ENCODE measurements at regions not wholly inside any gene's neighbourhood (a gene's known extent, or its start where the extent isn't known, plus 50 kb on each side); places are given as distances from the start of the nearest gene placed in this dataset.

DNA sequence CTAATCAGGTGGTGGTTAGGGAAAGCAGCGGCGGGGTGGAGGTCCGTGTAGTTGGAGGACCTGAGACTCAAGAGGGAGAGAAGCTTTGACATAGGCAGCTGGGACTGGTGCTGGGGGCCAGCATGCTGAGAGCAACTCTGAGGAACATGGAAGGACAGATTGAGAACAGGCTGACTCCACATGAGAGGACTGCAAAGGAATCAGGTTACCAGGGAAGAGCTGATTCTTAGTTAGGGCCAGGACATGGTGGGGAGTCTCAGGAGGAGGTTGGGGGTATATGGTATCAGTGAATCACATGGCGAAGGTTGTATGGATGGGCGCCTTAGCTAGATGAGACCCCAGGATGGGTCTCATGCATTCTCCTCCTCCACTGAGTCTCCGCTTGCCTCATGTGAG lies 264.0 kb upstream of the BOD1L1 start:
- no peak overlapping the region for H3K4me3 ChIP-seq (ENCODE audit: low read length)
- H3K27ac ChIP-seq (ENCODE audit: low read length) = no peak overlapping the region
- no peaks in the 10 kb centered on the region for H3K36me3 ChIP-seq (ENCODE audit: control insufficient read depth, insufficient read depth, low read length)
- no peaks in the 10 kb centered on the region for H3K9me3 ChIP-seq (ENCODE audit: control insufficient read depth, insufficient read depth, low read length)
- WGBS (ENCODE audit: insufficient coverage, insufficient read length) = no CpG with 5 or more reads among the region's 6 CpGs
- H3K4me1 ChIP-seq (ENCODE audit: control insufficient read depth, insufficient read depth, low read length) = no peaks in the 10 kb centered on the region
- no peaks in the 10 kb centered on the region for H3K27me3 ChIP-seq (ENCODE audit: control insufficient read depth, insufficient read depth, low read length)
- no peak for DNase-seq (ENCODE audit: low read depth, low spot score)

DNA sequence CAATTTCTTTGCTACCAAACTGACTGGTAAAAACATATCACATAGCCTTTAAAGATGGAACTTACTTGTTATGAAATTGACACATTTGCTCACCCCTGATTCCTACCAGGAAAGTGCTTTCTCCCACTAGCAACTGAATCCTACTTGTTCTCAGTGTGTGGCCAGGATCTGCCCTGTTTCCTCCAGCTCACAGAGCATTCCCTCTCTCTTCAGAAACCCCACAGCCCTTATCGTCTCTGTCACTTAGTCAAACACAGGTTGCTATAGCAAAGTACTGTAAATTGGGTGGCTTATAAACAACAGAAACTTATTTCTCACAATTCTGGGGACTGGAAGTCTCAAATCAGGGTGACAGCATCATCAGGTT lies 265.2 kb upstream of the BOD1L1 start:
- WGBS (ENCODE audit: insufficient coverage, insufficient read length) = no CpG with 5 or more reads among the region's 1 CpG
- Histone ChIP-seq H3K27ac (ENCODE audit: low read length) (no peak overlapping the region), H3K36me3 (ENCODE audit: control insufficient read depth, insufficient read depth, low read length) (no peaks in the 10 kb centered on the region), H3K9me3 (ENCODE audit: control insufficient read depth, insufficient read depth, low read length) (no peaks in the 10 kb centered on the region), H3K4me3 (ENCODE audit: low read length) (no peak overlapping the region), H3K4me1 (ENCODE audit: control insufficient read depth, insufficient read depth, low read length) (no peaks in the 10 kb centered on the region), H3K27me3 (ENCODE audit: control insufficient read depth, insufficient read depth, low read length) (no peaks in the 10 kb centered on the region)
- no peak for DNase-seq (ENCODE audit: low read depth, low spot score)

DNA sequence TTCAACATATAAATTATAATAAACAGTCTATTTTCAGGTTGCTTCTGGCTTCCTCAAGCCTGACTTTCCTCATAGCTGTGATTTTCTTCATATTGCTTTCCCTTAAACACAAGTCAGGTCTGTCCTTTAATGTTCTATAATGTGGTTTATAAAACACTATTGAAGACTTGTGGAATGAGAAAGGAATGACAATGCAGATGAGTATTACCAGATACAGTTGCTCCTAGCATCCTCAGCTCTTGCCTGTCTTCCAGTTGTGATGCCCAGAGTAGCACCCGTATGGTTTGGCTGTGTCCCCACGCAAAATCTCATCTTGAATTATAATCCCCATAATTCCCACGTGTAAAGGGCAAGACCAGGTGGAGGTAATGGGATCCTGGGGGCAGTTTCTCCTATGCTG lies 265.7 kb upstream of the BOD1L1 start:
- Histone ChIP-seq H3K9me3 (ENCODE audit: control insufficient read depth, insufficient read depth, low read length) (no peaks in the 10 kb centered on the region), H3K27ac (ENCODE audit: low read length) (no peak overlapping the region), H3K36me3 (ENCODE audit: control insufficient read depth, insufficient read depth, low read length) (no peaks in the 10 kb centered on the region), H3K4me1 (ENCODE audit: control insufficient read depth, insufficient read depth, low read length) (no peaks in the 10 kb centered on the region), H3K4me3 (ENCODE audit: low read length) (no peak overlapping the region), H3K27me3 (ENCODE audit: control insufficient read depth, insufficient read depth, low read length) (no peaks in the 10 kb centered on the region)
- WGBS (ENCODE audit: insufficient coverage, insufficient read length) = no CpG with 5 or more reads among the region's 3 CpGs
- no peak for DNase-seq (ENCODE audit: low read depth, low spot score)

DNA sequence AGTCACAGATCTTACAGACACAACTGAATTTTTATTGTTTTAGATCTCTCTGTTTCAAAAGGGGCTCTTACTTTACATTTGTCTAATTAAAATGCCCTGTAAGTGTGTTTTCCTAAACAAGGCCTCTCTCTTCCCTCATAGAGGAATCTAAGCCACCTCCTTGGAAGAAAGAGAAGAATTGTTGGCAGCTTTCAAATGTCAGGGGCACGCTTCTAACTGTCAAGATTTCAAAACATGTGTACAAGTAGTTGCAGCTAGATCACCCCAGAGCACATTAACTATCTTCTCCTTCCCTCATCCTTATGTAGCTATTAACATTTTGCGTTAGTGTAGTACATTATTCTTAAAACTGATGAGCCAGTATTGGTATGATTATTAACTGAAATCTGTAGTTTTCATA lies 266.5 kb upstream of the BOD1L1 start:
- no peak for DNase-seq (ENCODE audit: low read depth, low spot score)
- H3K4me1 ChIP-seq (ENCODE audit: control insufficient read depth, insufficient read depth, low read length) = no peaks in the 10 kb centered on the region
- H3K9me3 ChIP-seq (ENCODE audit: control insufficient read depth, insufficient read depth, low read length) = no peaks in the 10 kb centered on the region
- no CpG with 5 or more reads among the region's 2 CpGs for WGBS (ENCODE audit: insufficient coverage, insufficient read length)
- no peaks in the 10 kb centered on the region for H3K27me3 ChIP-seq (ENCODE audit: control insufficient read depth, insufficient read depth, low read length)
- H3K36me3 ChIP-seq (ENCODE audit: control insufficient read depth, insufficient read depth, low read length) = no peaks in the 10 kb centered on the region
- H3K4me3 ChIP-seq (ENCODE audit: low read length) = no peak overlapping the region
- no peak overlapping the region for H3K27ac ChIP-seq (ENCODE audit: low read length)

DNA sequence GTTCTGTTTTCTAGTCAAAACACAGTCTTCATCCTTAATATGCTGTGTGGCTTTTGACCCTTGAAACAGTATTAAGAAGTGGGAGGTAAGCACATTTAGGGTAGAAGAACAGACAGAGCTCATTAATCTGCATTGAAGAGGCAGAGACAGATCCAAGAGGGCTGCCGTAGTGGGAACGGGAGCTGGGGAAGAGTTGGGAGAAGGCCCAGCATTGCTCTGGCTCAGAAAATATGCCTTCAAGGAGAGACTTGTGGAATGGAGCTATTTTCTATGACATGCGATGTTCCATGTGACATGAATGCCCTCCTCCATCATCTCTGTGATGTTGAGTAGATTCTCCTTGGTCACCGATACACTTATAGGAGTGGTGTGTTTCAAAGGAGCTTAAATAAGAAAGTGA lies 273.3 kb upstream of the BOD1L1 start:
- H3K36me3 ChIP-seq (ENCODE audit: control insufficient read depth, insufficient read depth, low read length) = no peaks in the 10 kb centered on the region
- no peak for DNase-seq (ENCODE audit: low read depth, low spot score)
- no CpG with 5 or more reads among the region's 4 CpGs for WGBS (ENCODE audit: insufficient coverage, insufficient read length)
- H3K9me3 ChIP-seq (ENCODE audit: control insufficient read depth, insufficient read depth, low read length) = no peaks in the 10 kb centered on the region
- no peak overlapping the region for H3K4me3 ChIP-seq (ENCODE audit: low read length)
- H3K4me1 ChIP-seq (ENCODE audit: control insufficient read depth, insufficient read depth, low read length) = 0 out of 2 replicates have a peak, but pooled peaks cover 1% of the 10 kb centered on the region
- no peaks in the 10 kb centered on the region for H3K27me3 ChIP-seq (ENCODE audit: control insufficient read depth, insufficient read depth, low read length)
- no peak overlapping the region for H3K27ac ChIP-seq (ENCODE audit: low read length)

DNA sequence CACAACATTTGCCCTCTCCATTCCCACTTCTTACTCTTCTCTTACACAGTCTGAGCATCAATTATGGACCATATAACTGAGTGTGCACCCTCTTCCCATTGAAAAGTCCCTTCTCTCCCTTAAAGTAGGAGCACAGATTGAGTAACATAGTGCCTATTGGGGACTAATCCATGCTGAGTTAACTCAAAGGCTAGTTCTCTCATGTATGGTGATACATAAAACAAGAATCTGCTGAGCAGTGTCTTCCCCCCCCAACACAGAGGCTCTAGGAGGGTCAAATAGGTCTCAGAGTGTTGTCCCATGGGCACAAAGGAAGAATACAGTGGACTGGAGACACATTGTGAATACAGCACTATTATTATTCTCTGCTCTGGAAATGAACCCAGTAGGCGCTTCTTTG lies 274.6 kb upstream of the BOD1L1 start:
- Histone ChIP-seq H3K27me3 (ENCODE audit: control insufficient read depth, insufficient read depth, low read length) (no peaks in the 10 kb centered on the region), H3K4me1 (ENCODE audit: control insufficient read depth, insufficient read depth, low read length) (0 out of 2 replicates have a peak, but pooled peaks cover 1% of the 10 kb centered on the region), H3K4me3 (ENCODE audit: low read length) (no peak overlapping the region), H3K36me3 (ENCODE audit: control insufficient read depth, insufficient read depth, low read length) (no peaks in the 10 kb centered on the region), H3K27ac (ENCODE audit: low read length) (no peak overlapping the region), H3K9me3 (ENCODE audit: control insufficient read depth, insufficient read depth, low read length) (no peaks in the 10 kb centered on the region)
- DNase-seq (ENCODE audit: low read depth, low spot score) = no peak
- WGBS (ENCODE audit: insufficient coverage, insufficient read length) = no CpG with 5 or more reads among the region's 1 CpG

DNA sequence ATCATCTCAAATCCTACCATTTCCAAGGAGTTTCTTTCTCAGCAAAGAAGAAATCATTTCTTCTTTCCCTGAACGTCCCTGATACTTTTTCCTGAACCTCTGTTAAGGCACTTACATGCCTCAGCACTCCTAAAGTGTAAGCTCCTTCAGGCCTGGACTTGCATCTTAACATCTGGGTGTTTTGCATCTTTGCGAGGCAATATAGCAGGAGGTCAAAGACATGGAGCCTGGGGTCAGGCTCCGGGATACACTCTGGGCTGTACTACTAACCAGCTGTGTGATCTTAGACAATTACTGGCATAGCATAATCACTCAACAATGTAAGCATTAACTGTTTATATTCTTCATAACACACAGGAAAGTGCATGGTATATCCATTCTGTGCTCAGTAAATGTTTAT lies 275.5 kb upstream of the BOD1L1 start:
- no peaks in the 10 kb centered on the region for H3K36me3 ChIP-seq (ENCODE audit: control insufficient read depth, insufficient read depth, low read length)
- DNase-seq (ENCODE audit: low read depth, low spot score) = no peak
- H3K4me1 ChIP-seq (ENCODE audit: control insufficient read depth, insufficient read depth, low read length) = peaks cover 3% of the 10 kb centered on the region; the same call in 1 of the 2 replicates
- H3K9me3 ChIP-seq (ENCODE audit: control insufficient read depth, insufficient read depth, low read length) = no peaks in the 10 kb centered on the region
- H3K27me3 ChIP-seq (ENCODE audit: control insufficient read depth, insufficient read depth, low read length) = no peaks in the 10 kb centered on the region
- no peak overlapping the region for H3K4me3 ChIP-seq (ENCODE audit: low read length)
- H3K27ac ChIP-seq (ENCODE audit: low read length) = no peak overlapping the region
- no CpG with 5 or more reads among the region's 3 CpGs for WGBS (ENCODE audit: insufficient coverage, insufficient read length)

DNA sequence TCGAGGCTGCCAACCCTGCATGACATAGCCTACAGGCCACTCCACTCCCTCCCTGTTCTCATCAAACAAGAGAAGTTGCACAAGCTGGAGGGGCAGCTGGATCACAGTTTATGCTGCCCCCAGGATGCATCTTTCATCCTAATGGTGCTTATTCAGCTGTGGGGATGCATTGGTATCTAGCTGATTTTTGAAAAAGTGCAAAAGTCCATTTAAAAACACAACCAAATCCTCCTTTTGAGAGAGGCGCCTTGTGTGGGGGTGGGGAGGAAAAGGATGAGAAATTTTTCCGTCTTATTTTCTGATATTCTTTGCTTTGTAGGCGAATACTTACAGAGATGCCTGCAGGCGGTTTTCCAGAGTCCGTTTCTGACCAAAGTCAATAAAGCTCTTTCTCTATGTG lies 276.4 kb upstream of the BOD1L1 start:
- no peak overlapping the region for H3K27ac ChIP-seq (ENCODE audit: low read length)
- no peak for DNase-seq (ENCODE audit: low read depth, low spot score)
- H3K36me3 ChIP-seq (ENCODE audit: control insufficient read depth, insufficient read depth, low read length) = no peaks in the 10 kb centered on the region
- peaks cover 3% of the 10 kb centered on the region; the same call in 1 of the 2 replicates for H3K4me1 ChIP-seq (ENCODE audit: control insufficient read depth, insufficient read depth, low read length)
- no peaks in the 10 kb centered on the region for H3K27me3 ChIP-seq (ENCODE audit: control insufficient read depth, insufficient read depth, low read length)
- H3K4me3 ChIP-seq (ENCODE audit: low read length) = no peak overlapping the region
- WGBS (ENCODE audit: insufficient coverage, insufficient read length) = no CpG with 5 or more reads among the region's 6 CpGs
- H3K9me3 ChIP-seq (ENCODE audit: control insufficient read depth, insufficient read depth, low read length) = no peaks in the 10 kb centered on the region

DNA sequence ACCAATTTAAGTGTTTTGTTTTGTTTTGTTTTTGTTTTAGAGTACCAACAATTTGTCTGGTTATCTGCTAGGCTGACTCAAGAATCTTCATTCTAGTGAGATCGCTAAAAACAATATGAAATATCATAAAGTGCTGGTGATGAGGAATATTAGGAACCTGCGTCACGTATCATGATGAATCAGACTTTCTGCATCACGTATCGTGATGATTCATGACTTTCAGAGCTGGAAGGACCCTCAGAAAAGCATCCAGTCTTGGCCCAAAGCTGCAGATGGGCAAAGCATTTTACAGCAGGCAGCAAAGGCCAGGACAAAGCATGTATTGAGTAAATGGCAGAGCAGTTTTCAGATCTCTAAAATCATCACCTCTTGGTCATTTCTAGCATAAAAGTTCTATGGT lies 278.0 kb upstream of the BOD1L1 start:
- Histone ChIP-seq H3K27me3 (ENCODE audit: control insufficient read depth, insufficient read depth, low read length) (no peaks in the 10 kb centered on the region), H3K4me1 (ENCODE audit: control insufficient read depth, insufficient read depth, low read length) (peaks cover 3% of the 10 kb centered on the region; the same call in 1 of the 2 replicates), H3K4me3 (ENCODE audit: low read length) (no peak overlapping the region), H3K36me3 (ENCODE audit: control insufficient read depth, insufficient read depth, low read length) (no peaks in the 10 kb centered on the region), H3K27ac (ENCODE audit: low read length) (no peak overlapping the region), H3K9me3 (ENCODE audit: control insufficient read depth, insufficient read depth, low read length) (no peaks in the 10 kb centered on the region)
- no peak for DNase-seq (ENCODE audit: low read depth, low spot score)
- no CpG with 5 or more reads among the region's 5 CpGs for WGBS (ENCODE audit: insufficient coverage, insufficient read length)

DNA sequence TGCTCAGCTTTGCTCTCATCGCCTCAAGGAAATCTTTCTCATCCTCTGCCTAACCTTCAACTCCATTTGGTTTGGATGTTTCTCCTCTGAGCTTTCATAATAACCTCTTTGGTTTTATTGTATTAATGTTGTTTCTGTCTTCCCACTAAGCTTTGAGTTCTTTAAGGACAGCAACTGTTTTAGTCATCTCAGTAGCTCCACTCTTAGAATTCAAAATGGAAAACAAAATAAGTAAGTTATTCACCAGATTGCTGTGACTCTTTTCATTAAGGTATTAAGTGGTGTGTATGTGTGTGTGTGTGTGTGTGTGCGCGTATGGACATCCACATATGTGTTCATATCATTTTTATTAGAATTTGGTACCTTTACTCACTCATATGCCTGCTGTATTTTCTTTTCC lies 279.2 kb upstream of the BOD1L1 start:
- peaks cover 3% of the 10 kb centered on the region; the same call in 1 of the 2 replicates for H3K4me1 ChIP-seq (ENCODE audit: control insufficient read depth, insufficient read depth, low read length)
- H3K27ac ChIP-seq (ENCODE audit: low read length) = no peak overlapping the region
- H3K9me3 ChIP-seq (ENCODE audit: control insufficient read depth, insufficient read depth, low read length) = no peaks in the 10 kb centered on the region
- no peak for DNase-seq (ENCODE audit: low read depth, low spot score)
- WGBS (ENCODE audit: insufficient coverage, insufficient read length) = no CpG with 5 or more reads among the region's 3 CpGs
- no peak overlapping the region for H3K4me3 ChIP-seq (ENCODE audit: low read length)
- H3K36me3 ChIP-seq (ENCODE audit: control insufficient read depth, insufficient read depth, low read length) = no peaks in the 10 kb centered on the region
- H3K27me3 ChIP-seq (ENCODE audit: control insufficient read depth, insufficient read depth, low read length) = no peaks in the 10 kb centered on the region

DNA sequence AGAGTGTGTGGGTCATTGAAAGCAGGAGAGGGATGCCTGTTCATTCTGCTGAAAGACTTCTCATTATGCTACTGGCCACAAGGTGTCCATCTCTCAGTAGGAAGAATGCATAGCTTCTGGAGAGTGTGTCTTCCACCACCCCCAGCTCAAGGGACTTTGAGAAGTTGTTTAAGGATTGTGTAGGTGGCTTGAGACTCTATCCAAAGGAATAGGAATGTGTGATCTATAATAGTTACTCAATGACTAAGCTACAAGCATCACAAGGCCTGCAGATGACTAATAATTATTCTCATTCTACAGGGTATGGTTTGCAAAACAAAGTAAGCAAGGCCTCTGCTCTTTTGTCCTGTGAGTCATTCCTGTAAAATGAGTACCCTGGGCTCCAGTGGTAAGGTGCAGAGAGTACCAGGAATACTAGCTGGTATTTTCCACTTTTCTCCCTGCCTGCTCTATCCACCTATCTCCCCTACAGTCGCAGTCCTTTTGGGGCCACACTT lies 279.8 kb upstream of the BOD1L1 start:
- no peaks in the 10 kb centered on the region for H3K27me3 ChIP-seq (ENCODE audit: control insufficient read depth, insufficient read depth, low read length)
- DNase-seq (ENCODE audit: low read depth, low spot score) = no peak
- no peaks in the 10 kb centered on the region for H3K9me3 ChIP-seq (ENCODE audit: control insufficient read depth, insufficient read depth, low read length)
- H3K27ac ChIP-seq (ENCODE audit: low read length) = no peak overlapping the region
- no peak overlapping the region for H3K4me3 ChIP-seq (ENCODE audit: low read length)
- H3K4me1 ChIP-seq (ENCODE audit: control insufficient read depth, insufficient read depth, low read length) = peaks cover 3% of the 10 kb centered on the region; the same call in 1 of the 2 replicates
- no CpG with 5 or more reads among the region's 1 CpG for WGBS (ENCODE audit: insufficient coverage, insufficient read length)
- H3K36me3 ChIP-seq (ENCODE audit: control insufficient read depth, insufficient read depth, low read length) = no peaks in the 10 kb centered on the region

Data from iPS DF 6.9 (cell line).